Fibroblast of pulmonary artery (primary cell): ENCODE measurements at regions not wholly inside any gene's neighbourhood (a gene's known extent, or its start where the extent isn't known, plus 50 kb on each side); places are given as distances from the start of the nearest gene placed in this dataset.
A peak's percentile ranks its signal among the peaks of the same experiment; 100 is the strongest.

Source experiments
- DNase-seq: peaks from one replicate; pipeline ENCODE4 v3.0.0-alpha.2; 2010; ENCODE audit warnings: low read depth
- H3K4me3 ChIP-seq: replicated peaks from 2 replicates; pipeline ENCODE4 v1.5.1; 2011; ENCODE audit warnings: low read depth, mild to moderate bottlenecking, control low read depth, low read length, moderate library complexity
- TF ChIP-seq, protein P1 (sequence below): IDR thresholded peaks from 2 replicates; pipeline ENCODE4 v1.5.1; 2011; ENCODE audit warnings: mild to moderate bottlenecking, control low read depth, low read length, inconsistent platforms; ENCODE audit errors: missing control alignments

DNA sequence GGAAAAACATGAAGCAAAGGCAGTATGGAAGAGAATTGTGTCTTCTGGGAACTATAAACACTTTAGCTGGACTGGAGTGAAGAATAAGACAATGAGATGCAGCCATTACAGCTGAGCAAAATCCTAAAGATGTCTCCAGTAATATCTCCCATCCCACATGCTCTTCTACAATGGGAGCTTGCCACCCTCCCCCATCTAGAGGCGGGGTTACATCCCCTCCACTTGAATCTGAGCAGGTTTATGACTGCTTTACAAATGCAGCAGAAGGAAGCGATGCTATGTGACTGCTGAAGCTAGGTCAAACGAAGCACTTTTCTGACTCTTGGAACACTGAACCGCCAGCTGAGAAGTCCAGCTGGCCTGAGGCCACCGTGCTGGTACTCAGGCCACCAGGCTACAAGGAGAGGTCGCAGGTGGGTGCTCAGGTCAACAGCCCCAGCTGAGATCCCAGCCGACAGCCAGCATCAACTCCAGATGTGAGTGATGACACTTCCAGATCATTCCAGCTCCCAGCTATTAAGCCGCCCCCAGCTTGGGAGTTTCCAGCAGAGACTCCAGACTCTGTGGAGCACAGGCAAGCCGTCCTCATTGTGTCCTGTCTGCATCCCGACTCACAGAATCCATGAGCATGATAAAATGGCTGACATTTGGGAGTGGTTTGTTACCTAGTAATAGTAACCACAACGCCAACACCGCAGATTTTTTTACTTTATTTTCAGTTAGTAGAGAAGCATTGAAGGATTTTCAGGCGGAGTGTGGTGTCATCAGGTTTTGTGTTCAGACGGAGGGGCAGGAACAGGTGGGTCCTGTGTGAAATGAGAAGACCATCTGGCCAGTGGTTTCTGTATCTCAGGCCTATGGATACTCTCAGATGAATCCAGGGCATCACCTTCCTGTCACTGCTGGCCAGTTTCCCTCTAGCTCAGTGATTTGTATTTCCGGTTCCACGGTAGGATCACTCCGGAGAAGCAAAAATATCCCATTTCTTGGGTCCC, 89.3 kb downstream of the NPY start:
- no peak for DNase-seq
- TF ChIP-seq, protein P1, sequence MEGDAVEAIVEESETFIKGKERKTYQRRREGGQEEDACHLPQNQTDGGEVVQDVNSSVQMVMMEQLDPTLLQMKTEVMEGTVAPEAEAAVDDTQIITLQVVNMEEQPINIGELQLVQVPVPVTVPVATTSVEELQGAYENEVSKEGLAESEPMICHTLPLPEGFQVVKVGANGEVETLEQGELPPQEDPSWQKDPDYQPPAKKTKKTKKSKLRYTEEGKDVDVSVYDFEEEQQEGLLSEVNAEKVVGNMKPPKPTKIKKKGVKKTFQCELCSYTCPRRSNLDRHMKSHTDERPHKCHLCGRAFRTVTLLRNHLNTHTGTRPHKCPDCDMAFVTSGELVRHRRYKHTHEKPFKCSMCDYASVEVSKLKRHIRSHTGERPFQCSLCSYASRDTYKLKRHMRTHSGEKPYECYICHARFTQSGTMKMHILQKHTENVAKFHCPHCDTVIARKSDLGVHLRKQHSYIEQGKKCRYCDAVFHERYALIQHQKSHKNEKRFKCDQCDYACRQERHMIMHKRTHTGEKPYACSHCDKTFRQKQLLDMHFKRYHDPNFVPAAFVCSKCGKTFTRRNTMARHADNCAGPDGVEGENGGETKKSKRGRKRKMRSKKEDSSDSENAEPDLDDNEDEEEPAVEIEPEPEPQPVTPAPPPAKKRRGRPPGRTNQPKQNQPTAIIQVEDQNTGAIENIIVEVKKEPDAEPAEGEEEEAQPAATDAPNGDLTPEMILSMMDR, result no peak
- H3K4me3 ChIP-seq, result no peak overlapping the region

DNA sequence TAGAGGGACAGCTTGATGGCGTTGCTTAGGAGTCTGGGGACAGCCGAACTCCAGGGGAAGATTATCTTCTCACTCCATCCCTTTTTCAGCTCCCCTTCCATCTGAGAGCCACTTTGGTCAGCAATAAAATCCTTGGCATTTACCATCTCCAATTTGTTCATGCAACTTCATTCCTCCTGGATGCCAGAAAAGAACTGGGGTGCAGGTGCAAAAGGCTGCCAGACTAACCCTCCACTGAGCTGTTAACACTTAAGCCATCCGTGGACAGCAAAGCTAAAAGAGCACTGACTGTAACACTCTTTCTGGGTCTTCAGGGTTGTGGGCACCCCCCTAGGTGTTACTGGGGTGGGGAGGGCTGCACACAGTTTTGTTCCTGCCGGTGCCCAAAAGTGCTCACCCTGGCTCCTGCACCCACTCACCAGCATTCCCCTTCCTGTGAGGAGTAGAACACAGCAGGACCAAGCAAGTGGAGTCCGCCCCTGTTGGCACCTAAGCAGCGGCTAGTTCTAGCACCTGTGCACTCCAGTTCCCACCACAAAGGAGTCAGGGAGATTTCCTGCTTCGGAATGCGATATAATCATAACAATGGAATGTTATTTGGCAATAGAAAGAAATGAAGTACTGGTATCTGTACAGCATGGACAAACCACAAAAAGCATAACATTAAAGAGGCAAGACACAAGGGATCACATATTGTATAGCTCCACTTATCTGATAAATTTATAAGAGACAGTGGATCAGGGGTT, 95.1 kb downstream of the NPY start:
- TF ChIP-seq, protein P1, result no peak
- H3K4me3 ChIP-seq, result no peak overlapping the region
- DNase-seq, result peak; percentile 59

DNA sequence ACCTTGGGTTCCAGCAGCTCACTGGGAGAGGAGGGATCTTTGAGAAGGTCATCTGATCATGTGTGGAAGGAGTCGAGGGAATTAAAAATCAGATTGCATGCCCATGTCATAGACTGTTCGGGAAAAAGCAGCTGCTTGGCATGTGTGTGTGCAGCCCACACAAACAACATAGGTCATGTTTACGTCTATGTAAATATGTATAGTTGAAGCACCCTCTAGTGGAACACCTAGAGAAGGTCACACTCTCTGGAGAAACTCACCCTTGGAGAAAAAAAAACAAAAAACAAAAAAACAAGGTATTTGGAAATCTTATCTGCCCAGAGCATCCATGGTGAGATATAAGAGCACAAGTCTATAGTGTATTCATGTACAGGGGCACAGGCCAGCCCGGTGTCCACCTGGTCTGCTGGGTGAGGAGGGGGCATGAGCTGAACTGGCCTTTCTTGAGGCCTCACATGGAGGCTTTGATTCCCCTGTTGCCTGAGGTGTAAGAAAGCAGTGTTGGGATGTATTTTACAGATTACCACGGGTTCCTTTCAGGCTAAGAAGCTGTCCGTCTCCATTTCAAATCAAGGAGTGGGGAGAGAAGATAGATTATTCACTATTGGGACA, 98.0 kb downstream of the NPY start:
- TF ChIP-seq, protein P1, result peak; percentile 48
- H3K4me3 ChIP-seq, result no peak overlapping the region
- peak; percentile 40 for DNase-seq

DNA sequence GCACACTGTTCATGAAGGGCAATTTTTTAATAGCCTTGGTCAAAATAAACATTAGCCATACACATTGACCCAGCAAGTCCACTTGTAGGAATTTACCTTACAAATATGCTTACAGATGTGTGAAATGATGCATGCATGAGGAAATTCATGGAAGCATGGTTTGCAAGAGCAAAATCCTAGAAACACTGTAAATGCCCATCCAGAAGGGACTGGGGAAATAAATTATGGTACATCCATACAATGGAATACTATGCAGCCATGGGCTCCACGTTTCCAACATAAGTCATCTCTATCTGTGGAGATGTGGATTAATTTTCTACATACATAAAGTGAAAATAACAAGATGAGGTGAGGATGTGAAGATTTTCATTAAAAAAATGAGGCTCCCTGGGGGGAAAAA, 99.1 kb downstream of the NPY start:
- H3K4me3 ChIP-seq, result no peak overlapping the region
- TF ChIP-seq, protein P1, result no peak
- no peak for DNase-seq

DNA sequence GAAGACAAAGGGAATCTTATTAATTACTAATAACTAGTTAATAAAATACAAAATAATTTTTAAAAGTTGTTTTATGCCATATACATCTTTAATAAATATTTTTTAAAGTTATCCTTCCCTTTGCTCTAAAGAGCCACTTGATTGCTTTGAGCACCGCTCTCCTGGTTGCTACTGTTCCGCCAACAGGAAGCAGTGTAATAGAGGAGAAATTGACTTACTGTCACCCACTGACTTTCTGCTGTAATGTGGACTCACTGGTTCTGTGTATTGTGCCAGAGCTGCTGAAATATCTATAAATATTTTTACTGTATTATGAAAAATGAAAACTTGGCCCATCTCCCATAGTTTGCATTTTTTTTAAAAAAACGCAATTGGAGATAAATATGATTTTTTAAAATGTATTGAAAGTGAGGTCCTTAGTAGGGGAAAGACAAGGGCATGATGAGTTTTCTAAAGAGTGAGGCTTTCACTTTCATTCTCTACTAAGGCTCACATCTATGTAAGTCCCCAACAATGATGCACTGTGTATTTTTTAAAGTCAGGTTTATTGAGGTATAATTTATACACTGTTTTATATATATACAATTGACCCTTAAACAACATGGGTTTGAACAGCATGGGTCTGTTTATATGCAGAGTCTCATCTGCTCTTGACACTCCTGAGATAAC, 100.5 kb downstream of the NPY start:
- TF ChIP-seq, protein P1, result no peak
- no peak for DNase-seq
- no peak overlapping the region for H3K4me3 ChIP-seq

DNA sequence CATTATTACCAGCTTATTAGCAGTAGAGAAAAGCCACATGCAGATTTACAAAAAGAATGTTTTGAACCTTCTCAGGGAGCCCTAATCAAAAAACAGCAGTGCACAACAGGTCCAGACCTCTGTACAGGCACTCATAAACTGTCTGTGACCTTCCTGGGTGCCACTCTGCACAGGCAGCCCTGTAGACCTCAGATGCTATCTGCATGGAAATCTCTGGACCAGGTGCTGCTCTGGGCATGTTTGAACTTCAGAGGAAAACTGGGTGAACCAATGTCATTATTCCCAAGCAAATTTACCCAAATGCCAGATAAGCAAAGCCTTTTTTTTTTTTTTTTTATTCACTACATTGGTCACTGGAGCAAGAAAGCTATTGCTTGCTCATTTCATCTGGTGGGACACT, 104.2 kb downstream of the NPY start:
- no peak overlapping the region for H3K4me3 ChIP-seq
- TF ChIP-seq, protein P1, result no peak
- no peak for DNase-seq
